CD4-positive, CD25-positive, alpha-beta regulatory T cell (primary cell): ENCODE measurements at regions not wholly inside any gene's neighbourhood (a gene's known extent, or its start where the extent isn't known, plus 50 kb on each side); places are given as distances from the start of the nearest gene placed in this dataset.

ENCODE experiments used
- ATAC-seq, 2 donors: fragments of 150-1000 bp; cut with Tn5 transposase; one replicate each; pipeline ENCODE4 v1.10.0; 2021; ENCODE audit warnings: low read depth in 2 of 2, moderate number of reproducible peaks in 2 of 2, moderate library complexity in 1 of 2
- DNase-seq, 3 donors: peaks; one replicate each; pipeline versions ENCODE4 v3.0.0 to v3.0.0-alpha.2; 2012 to 2022; ENCODE audit warnings: mixed read lengths in 1 of 3
- H3K27ac ChIP-seq: one replicate; pipeline ENCODE4 v1.7.0; 2013; ENCODE audit warnings: mild to moderate bottlenecking, low read length; ENCODE audit not compliant: insufficient read depth, poor library complexity, severe bottlenecking
- H3K27me3 ChIP-seq: one replicate; pipeline ENCODE4 v1.7.0; 2013; ENCODE audit warnings: low read length; ENCODE audit not compliant: control insufficient read depth, insufficient read depth
- H3K36me3 ChIP-seq: one replicate; pipeline ENCODE4 v1.7.0; 2013; ENCODE audit warnings: mild to moderate bottlenecking, low read length, moderate library complexity; ENCODE audit not compliant: control insufficient read depth, insufficient read depth
- H3K4me1 ChIP-seq: 2 replicates; pipeline ENCODE4 v1.7.0; 2013; ENCODE audit warnings: mild to moderate bottlenecking, low read length; ENCODE audit not compliant: insufficient read depth, control insufficient read depth, poor library complexity, severe bottlenecking
- H3K4me3 ChIP-seq: one replicate; pipeline ENCODE4 v1.7.0; 2013; ENCODE audit warnings: low read depth, mild to moderate bottlenecking, low read length, moderate library complexity
- H3K9me3 ChIP-seq, 2 experiments: 1 replicate in 1 of 2; 2 replicates in 1 of 2; pipeline ENCODE4 v1.7.0; 2013; ENCODE audit warnings: low read length in 2 of 2, mild to moderate bottlenecking in 1 of 2, moderate library complexity in 1 of 2; ENCODE audit not compliant: control insufficient read depth in 2 of 2
- H3K27ac Mint-ChIP-seq, 3 donors: one replicate each; pipeline ENCODE4 v1.8.0; 2020 to 2022; ENCODE audit warnings: mild to moderate bottlenecking in 3 of 3, mixed read lengths in 3 of 3, moderate library complexity in 2 of 3
- H3K27me3 Mint-ChIP-seq: one replicate; pipeline ENCODE4 v1.8.0; 2022; ENCODE audit warnings: mild to moderate bottlenecking, mixed read lengths
- H3K36me3 Mint-ChIP-seq: one replicate; pipeline ENCODE4 v1.8.0; 2020; ENCODE audit warnings: mixed read lengths
- H3K4me1 Mint-ChIP-seq, 4 donors: one replicate each; pipeline ENCODE4 v1.8.0; 2020 to 2022; ENCODE audit warnings: mixed read lengths in 4 of 4, mild to moderate bottlenecking in 1 of 4
- H3K4me3 Mint-ChIP-seq, 4 donors: one replicate each; pipeline ENCODE4 v1.8.0; 2020 to 2022; ENCODE audit warnings: mild to moderate bottlenecking in 4 of 4, mixed read lengths in 4 of 4, moderate library complexity in 3 of 4
- H3K9me3 Mint-ChIP-seq, 7 donors: one replicate each; pipeline ENCODE4 v1.8.0; 2020 to 2022; ENCODE audit warnings: mixed read lengths in 7 of 7, mild to moderate bottlenecking in 3 of 7, moderate library complexity in 2 of 7

DNA sequence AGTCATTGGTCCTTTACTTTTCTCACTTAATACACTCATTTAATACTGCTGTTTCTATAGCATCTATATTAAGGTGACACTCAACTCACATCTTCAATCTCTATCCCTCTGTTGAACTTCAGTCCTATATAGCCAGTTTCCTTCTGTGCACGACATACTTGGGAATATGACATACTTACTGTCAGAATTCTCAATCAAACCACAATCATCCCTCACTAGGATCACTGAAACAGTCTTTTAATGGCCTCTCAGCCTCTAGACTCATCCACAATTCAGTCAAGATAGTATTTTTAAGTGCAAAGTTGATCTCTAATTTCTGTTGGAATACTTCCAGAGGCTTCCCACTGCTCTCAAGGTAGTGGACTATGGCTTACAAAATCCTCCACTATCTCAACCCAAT lies 251.0 kb upstream of the MEF2C start:
- no peak overlapping the region for H3K27ac Mint-ChIP-seq
- H3K9me3 Mint-ChIP-seq, result peaks cover 0 to 8% (median 2%) of the 10 kb centered on the region in 7 donors
- Histone ChIP-seq H3K36me3 (no peaks in the 10 kb centered on the region), H3K27me3 (no peaks in the 10 kb centered on the region), H3K9me3 (no peaks in the 10 kb centered on the region), H3K27ac (no peak overlapping the region), H3K4me3 (no peak overlapping the region), H3K4me1 (no peaks in the 10 kb centered on the region)
- ATAC-seq (no peak), DNase-seq (no peak)
- no peaks in the 10 kb centered on the region for H3K27me3 Mint-ChIP-seq
- H3K36me3 Mint-ChIP-seq, result no peaks in the 10 kb centered on the region
- H3K4me1 Mint-ChIP-seq, result no peaks in the 10 kb centered on the region
- no peak overlapping the region for H3K4me3 Mint-ChIP-seq

DNA sequence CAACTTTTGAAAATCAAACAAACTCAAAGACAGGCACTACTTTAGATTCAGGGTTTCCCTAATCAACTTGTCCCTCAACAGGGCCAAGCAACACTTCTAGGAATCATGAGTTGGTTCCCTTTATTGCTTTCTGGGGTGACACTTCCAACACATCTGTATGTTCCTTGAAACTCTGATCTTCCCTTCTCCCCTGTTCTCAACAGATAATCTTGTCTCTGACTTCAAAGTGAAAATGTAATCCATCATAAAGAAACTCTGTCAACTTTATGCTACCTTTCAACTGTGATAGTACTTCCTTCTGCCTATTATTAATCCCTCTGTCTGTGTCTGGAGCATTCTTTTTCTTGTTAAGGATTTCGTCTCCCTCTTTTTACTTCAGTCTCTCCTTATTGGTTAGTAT lies 250.1 kb upstream of the MEF2C start:
- Histone ChIP-seq H3K36me3 (no peaks in the 10 kb centered on the region), H3K9me3 (no peaks in the 10 kb centered on the region), H3K27ac (no peak overlapping the region), H3K27me3 (no peaks in the 10 kb centered on the region), H3K4me1 (no peaks in the 10 kb centered on the region), H3K4me3 (no peak overlapping the region)
- H3K36me3 Mint-ChIP-seq, result no peaks in the 10 kb centered on the region
- ATAC-seq, result no peak
- H3K27ac Mint-ChIP-seq, result no peak overlapping the region
- H3K27me3 Mint-ChIP-seq, result no peaks in the 10 kb centered on the region
- DNase-seq, result no peak
- H3K4me3 Mint-ChIP-seq, result no peak overlapping the region
- no peaks in the 10 kb centered on the region for H3K4me1 Mint-ChIP-seq
- H3K9me3 Mint-ChIP-seq, result peaks cover 0 to 8% (median 4%) of the 10 kb centered on the region in 7 donors

DNA sequence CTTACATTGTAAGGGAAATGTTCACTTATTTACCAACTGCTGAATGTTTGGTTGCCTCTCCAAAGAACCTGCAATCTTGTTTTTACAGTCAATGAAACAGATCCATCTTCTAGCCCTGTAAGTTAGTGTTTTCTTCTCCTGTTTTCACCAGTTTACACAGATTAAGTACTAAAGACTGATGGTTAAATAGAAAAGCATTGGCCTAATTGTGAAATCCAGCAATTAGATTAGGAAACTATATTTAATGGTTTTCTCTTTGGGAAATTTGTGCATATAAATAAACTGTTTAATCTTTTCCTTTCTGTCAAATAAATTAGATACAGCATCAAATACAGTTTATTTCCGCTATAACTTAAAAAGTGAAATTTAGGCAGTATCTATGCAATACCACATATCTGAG lies 247.9 kb upstream of the MEF2C start:
- no peaks in the 10 kb centered on the region for H3K4me1 ChIP-seq
- Mint-ChIP-seq H3K9me3 (peaks cover 0 to 5% (median 0%) of the 10 kb centered on the region in 7 donors), H3K27me3 (no peaks in the 10 kb centered on the region), H3K4me1 (no peaks in the 10 kb centered on the region), H3K36me3 (no peaks in the 10 kb centered on the region), H3K4me3 (no peak overlapping the region), H3K27ac (no peak overlapping the region)
- H3K27me3 ChIP-seq, result no peaks in the 10 kb centered on the region
- ATAC-seq, result no peak
- H3K9me3 ChIP-seq, result no peaks in the 10 kb centered on the region
- H3K36me3 ChIP-seq, result no peaks in the 10 kb centered on the region
- H3K4me3 ChIP-seq, result no peak overlapping the region
- H3K27ac ChIP-seq, result no peak overlapping the region
- no peak for DNase-seq

DNA sequence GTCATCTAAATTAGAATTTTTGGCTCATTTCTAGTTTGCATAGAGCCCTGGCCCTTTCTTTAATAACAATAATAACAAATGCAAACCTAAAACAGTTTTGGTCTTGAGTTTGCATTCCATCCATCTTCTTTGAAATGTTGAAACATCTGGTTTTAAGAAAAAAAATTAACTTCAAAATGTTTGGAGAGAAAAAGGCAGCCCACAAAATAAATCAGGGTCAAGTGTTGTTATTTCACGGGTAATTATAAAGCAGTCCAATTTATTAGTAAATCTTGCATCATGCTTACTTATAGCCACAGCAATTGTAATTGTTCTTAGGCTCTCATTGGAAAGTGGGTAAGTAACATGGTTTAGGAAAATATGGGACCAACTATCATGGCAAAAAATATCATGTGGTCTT lies 247.0 kb upstream of the MEF2C start:
- no peaks in the 10 kb centered on the region for H3K36me3 ChIP-seq
- no peaks in the 10 kb centered on the region for H3K9me3 ChIP-seq
- no peaks in the 10 kb centered on the region for H3K27me3 Mint-ChIP-seq
- H3K4me3 ChIP-seq, result no peak overlapping the region
- no peaks in the 10 kb centered on the region for H3K27me3 ChIP-seq
- peaks cover 0 to 5% (median 0%) of the 10 kb centered on the region in 7 donors for H3K9me3 Mint-ChIP-seq
- no peak overlapping the region for H3K4me3 Mint-ChIP-seq
- no peaks in the 10 kb centered on the region for H3K4me1 ChIP-seq
- no peaks in the 10 kb centered on the region for H3K36me3 Mint-ChIP-seq
- H3K27ac ChIP-seq, result no peak overlapping the region
- ATAC-seq, result no peak
- no peak overlapping the region for H3K27ac Mint-ChIP-seq
- no peaks in the 10 kb centered on the region for H3K4me1 Mint-ChIP-seq
- DNase-seq, result no peak

DNA sequence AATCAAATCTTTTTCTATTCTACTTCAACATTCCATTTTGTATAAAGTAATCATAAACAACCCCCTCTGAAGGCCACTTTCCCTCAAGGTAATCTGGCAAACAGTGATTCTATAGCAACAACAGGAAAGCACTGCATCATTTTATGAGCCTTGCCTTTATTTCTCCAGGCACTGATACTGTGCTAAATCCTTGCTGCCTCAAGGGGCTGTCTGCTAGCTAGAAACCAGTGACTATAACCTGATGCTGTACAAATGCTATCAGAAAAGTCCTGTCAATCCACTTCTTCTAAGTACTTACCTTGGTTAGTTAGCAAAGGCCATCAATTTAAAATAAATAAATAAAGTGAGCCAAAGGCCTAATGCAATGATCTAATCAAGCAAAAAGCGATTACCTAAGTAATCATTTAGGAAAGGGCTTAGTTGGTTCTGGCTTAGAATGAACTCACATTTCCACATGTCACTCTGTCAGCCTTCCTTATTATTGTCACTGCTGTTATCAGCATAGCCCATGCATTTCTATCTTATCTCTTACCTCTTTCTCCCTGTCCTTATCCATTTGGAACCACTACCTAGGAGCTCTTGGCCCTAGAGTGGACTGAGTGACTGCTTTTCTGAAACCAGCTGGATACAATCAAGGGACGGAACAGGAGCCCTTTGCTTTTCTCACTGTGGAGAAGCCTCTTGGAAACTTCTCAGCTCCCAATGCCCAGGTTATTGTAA lies 246.1 kb upstream of the MEF2C start:
- Histone ChIP-seq H3K27ac (no peak overlapping the region), H3K36me3 (no peaks in the 10 kb centered on the region), H3K4me1 (no peaks in the 10 kb centered on the region), H3K27me3 (no peaks in the 10 kb centered on the region), H3K4me3 (no peak overlapping the region), H3K9me3 (no peaks in the 10 kb centered on the region)
- Mint-ChIP-seq H3K4me3 (no peak overlapping the region), H3K27ac (no peak overlapping the region), H3K9me3 (peaks cover 0 to 5% (median 2%) of the 10 kb centered on the region in 7 donors), H3K36me3 (no peaks in the 10 kb centered on the region), H3K27me3 (no peaks in the 10 kb centered on the region), H3K4me1 (no peaks in the 10 kb centered on the region)
- DNase-seq (no peak), ATAC-seq (no peak)

DNA sequence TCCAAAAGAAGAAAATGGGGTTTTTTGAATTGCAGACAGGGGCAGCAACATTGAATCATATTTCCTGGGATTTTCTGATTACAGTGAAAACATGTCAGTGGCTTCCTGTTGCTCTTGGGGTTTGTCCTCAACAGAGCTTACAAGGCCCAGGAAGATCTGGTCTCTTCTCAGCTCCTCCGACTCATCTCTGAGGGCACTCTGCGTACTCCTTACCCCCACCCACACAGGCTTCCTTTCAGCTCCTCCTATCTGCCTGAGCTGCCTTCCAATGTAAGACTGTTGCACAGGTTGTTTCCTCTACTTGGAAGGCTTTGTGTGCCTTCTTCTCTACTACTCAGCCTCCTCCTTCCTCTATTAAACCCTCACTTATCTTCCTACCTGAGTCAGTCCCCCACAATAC lies 245.1 kb upstream of the MEF2C start:
- Mint-ChIP-seq H3K27ac (no peak overlapping the region), H3K4me1 (no peaks in the 10 kb centered on the region), H3K4me3 (no peak overlapping the region), H3K9me3 (peaks cover 0 to 5% (median 2%) of the 10 kb centered on the region in 7 donors), H3K27me3 (no peaks in the 10 kb centered on the region), H3K36me3 (no peaks in the 10 kb centered on the region)
- no peaks in the 10 kb centered on the region for H3K27me3 ChIP-seq
- no peak overlapping the region for H3K4me3 ChIP-seq
- no peaks in the 10 kb centered on the region for H3K36me3 ChIP-seq
- no peaks in the 10 kb centered on the region for H3K4me1 ChIP-seq
- ATAC-seq, result no peak
- no peak overlapping the region for H3K27ac ChIP-seq
- no peak for DNase-seq
- no peaks in the 10 kb centered on the region for H3K9me3 ChIP-seq

DNA sequence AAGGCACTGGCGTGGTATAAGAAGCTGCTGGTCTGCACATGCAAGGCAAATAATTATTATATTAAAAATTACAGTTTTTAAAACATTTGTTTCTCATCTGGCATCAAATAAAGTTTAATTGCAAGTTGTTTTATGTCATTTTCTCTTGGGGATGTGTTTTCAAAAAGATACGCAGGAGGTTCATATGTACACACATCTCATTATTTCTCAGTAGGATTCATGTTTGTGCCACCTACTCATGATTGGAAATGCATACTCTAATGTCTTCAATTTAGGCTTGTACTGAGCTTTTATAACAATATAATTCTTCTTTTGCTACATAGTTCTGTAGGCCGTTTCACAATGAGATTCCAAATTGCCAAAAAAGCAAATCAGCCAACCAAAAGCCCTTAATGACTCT lies 244.2 kb upstream of the MEF2C start:
- H3K9me3 ChIP-seq, result no peaks in the 10 kb centered on the region
- H3K36me3 ChIP-seq, result no peaks in the 10 kb centered on the region
- ATAC-seq, result no peak
- no peaks in the 10 kb centered on the region for H3K27me3 ChIP-seq
- Mint-ChIP-seq H3K4me3 (no peak overlapping the region), H3K27me3 (no peaks in the 10 kb centered on the region), H3K27ac (no peak overlapping the region), H3K9me3 (peaks cover 0 to 5% (median 2%) of the 10 kb centered on the region in 7 donors), H3K36me3 (no peaks in the 10 kb centered on the region), H3K4me1 (no peaks in the 10 kb centered on the region)
- no peak overlapping the region for H3K27ac ChIP-seq
- H3K4me3 ChIP-seq, result no peak overlapping the region
- no peaks in the 10 kb centered on the region for H3K4me1 ChIP-seq
- no peak for DNase-seq

DNA sequence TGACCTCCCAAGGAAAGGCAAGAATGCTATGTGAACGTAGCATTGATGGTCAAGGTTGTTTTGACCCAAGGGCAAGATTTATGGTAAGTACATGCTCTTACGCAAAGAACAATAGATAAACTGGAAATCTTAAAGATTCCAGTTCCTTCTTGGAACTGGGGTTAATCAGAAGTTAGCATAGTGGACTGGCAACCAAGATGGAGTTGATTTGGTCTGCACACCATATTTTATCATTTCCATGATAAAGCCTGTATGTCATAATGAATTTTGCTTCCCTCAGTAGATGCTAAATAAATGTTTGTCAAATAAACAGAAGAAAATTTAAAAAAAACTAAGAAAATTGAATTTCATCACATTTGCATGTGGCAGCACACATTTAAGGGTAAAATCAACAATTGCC lies 242.4 kb upstream of the MEF2C start:
- no peak overlapping the region for H3K4me3 ChIP-seq
- H3K27ac Mint-ChIP-seq, result no peak overlapping the region
- no peaks in the 10 kb centered on the region for H3K9me3 ChIP-seq
- ATAC-seq (no peak), DNase-seq (no peak)
- H3K27ac ChIP-seq, result no peak overlapping the region
- H3K27me3 Mint-ChIP-seq, result no peaks in the 10 kb centered on the region
- H3K4me1 Mint-ChIP-seq, result no peaks in the 10 kb centered on the region
- H3K27me3 ChIP-seq, result no peaks in the 10 kb centered on the region
- peaks cover 0 to 5% (median 2%) of the 10 kb centered on the region in 7 donors for H3K9me3 Mint-ChIP-seq
- no peaks in the 10 kb centered on the region for H3K36me3 ChIP-seq
- H3K36me3 Mint-ChIP-seq, result no peaks in the 10 kb centered on the region
- H3K4me1 ChIP-seq, result no peaks in the 10 kb centered on the region
- H3K4me3 Mint-ChIP-seq, result no peak overlapping the region
